Progenitor cell of endocrine pancreas (in vitro differentiated cells): ENCODE measurements at regions not wholly inside any gene's neighbourhood (a gene's known extent, or its start where the extent isn't known, plus 50 kb on each side); places are given as distances from the start of the nearest gene placed in this dataset.

Experiments
- DNase-seq: peaks from one replicate; pipeline ENCODE4 v3.0.0; 2021; ENCODE audit warnings: low spot score; ENCODE audit not compliant: unreplicated experiment
- H3K27ac Mint-ChIP-seq: 2 replicates; pipeline ENCODE4 v1.8.0; 2021; ENCODE audit warnings: mild to moderate bottlenecking, moderate library complexity, mixed read lengths
- H3K27me3 Mint-ChIP-seq: 2 replicates; pipeline ENCODE4 v1.8.0; 2021; ENCODE audit warnings: mixed read lengths
- H3K36me3 Mint-ChIP-seq: 2 replicates; pipeline ENCODE4 v1.8.0; 2022; ENCODE audit warnings: mixed read lengths; ENCODE audit not compliant: insufficient read depth
- H3K4me1 Mint-ChIP-seq: 2 replicates; pipeline ENCODE4 v1.8.0; 2021; ENCODE audit warnings: low read depth, mixed read lengths
- H3K4me3 Mint-ChIP-seq: 2 replicates; pipeline ENCODE4 v1.8.0; 2021; ENCODE audit warnings: low read depth, mild to moderate bottlenecking, moderate library complexity, mixed read lengths
- H3K9me3 Mint-ChIP-seq: 2 replicates; pipeline ENCODE4 v1.8.0; 2021; ENCODE audit warnings: low read depth, mixed read lengths
- CTCF ChIP-seq: fragments of 200-600 bp; sonication (generic); IDR thresholded peaks from one replicate; pipeline ENCODE4 v1.5.0; 2021; ENCODE audit warnings: antibody characterized with exemption, mild to moderate bottlenecking; ENCODE audit not compliant: unreplicated experiment

- H3K27ac Mint-ChIP-seq: peak overlapping the region; percentile 12
These were observed 190.8 kb downstream of the ATP23 start for GRCh38 chr12:58131986-58132755.

DNA sequence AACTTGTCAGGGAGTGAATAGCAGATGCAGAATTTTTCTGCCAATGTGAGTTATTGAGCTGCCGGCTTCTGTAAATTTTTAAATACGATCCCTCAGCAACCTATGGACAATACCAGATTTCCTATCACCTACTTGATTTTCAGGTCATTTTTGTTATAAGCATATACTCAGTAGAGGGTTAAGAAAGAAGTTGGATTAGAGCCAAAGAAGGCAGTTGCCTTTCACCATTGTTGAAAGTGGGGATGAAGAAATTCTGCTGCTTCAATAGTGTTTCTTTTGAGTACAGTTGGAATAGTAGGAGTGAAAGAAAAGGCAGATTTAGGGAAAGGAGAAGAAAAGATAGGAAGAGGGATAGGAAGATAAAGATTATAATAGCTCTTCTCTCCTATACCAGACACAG is 197.1 kb downstream of the ATP23 start:
- H3K27me3 Mint-ChIP-seq: no peaks in the 10 kb centered on the region
- no peak for DNase-seq
- H3K9me3 Mint-ChIP-seq: peaks cover 4% of the 10 kb centered on the region
- H3K27ac Mint-ChIP-seq: no peak overlapping the region
- H3K36me3 Mint-ChIP-seq: no peaks in the 10 kb centered on the region
- H3K4me3 Mint-ChIP-seq: no peak overlapping the region
- H3K4me1 Mint-ChIP-seq: peaks cover 1% of the 10 kb centered on the region
- TF ChIP-seq CTCF: no peak

More at GRCh38 chr12:58131986-58132755, 190.8 kb downstream of the ATP23 start:
- H3K36me3 Mint-ChIP-seq: no peaks in the 10 kb centered on the region
- H3K9me3 Mint-ChIP-seq: peaks cover 1% of the 10 kb centered on the region
- H3K27me3 Mint-ChIP-seq: no peaks in the 10 kb centered on the region
- H3K4me1 Mint-ChIP-seq: no peaks in the 10 kb centered on the region
- TF ChIP-seq CTCF: no peak
- DNase-seq: no peak
- H3K4me3 Mint-ChIP-seq: no peak overlapping the region

DNA sequence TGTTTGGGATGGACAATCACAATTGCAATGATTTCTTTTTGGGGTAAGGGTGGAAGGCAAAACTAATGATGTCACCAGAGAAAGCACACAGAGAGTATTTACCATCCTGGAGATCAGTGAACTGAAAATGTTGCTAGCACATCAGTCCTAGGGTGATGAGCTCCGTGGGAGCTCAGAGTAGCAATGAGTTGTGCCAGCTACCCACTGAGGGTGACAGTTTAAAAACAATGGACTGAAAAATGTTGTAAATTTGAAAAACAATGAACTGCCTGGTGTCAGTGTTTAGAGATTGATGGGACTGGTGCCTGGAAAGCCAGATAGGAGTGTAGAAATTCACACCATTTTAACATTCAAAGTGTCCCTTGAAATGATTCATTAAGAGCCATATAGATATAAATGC is 198.5 kb downstream of the ATP23 start:
- Mint-ChIP-seq H3K27me3 (no peaks in the 10 kb centered on the region), H3K4me3 (no peak overlapping the region), H3K9me3 (peaks cover 4% of the 10 kb centered on the region), H3K36me3 (no peaks in the 10 kb centered on the region), H3K27ac (no peak overlapping the region), H3K4me1 (peaks cover 1% of the 10 kb centered on the region)
- no peak for TF ChIP-seq CTCF
- no peak for DNase-seq

- Mint-ChIP-seq H3K4me3 (no peak overlapping the region), H3K36me3 (no peaks in the 10 kb centered on the region), H3K4me1 (peaks cover 1% of the 10 kb centered on the region), H3K9me3 (peaks cover 8% of the 10 kb centered on the region), H3K27ac (no peak overlapping the region), H3K27me3 (no peaks in the 10 kb centered on the region)
- no peak for TF ChIP-seq CTCF
- no peak for DNase-seq
These were observed 199.0 kb downstream of the ATP23 start for GRCh38 chr12:58140395-58140794.

- no peak overlapping the region for H3K27ac Mint-ChIP-seq
- H3K27me3 Mint-ChIP-seq: no peaks in the 10 kb centered on the region
- H3K4me3 Mint-ChIP-seq: no peak overlapping the region
- H3K4me1 Mint-ChIP-seq: peaks cover 9% of the 10 kb centered on the region
- no peaks in the 10 kb centered on the region for H3K36me3 Mint-ChIP-seq
- H3K9me3 Mint-ChIP-seq: peaks cover 14% of the 10 kb centered on the region
- no peak for TF ChIP-seq CTCF
- no peak for DNase-seq
These were observed 201.6 kb downstream of the ATP23 start for GRCh38 chr12:58142991-58143390.
